ENCODE measurements at regions not wholly inside any gene's neighbourhood (a gene's known extent, or its start where the extent isn't known, plus 50 kb on each side); places are given as distances from the start of the nearest gene placed in this dataset.

DNA sequence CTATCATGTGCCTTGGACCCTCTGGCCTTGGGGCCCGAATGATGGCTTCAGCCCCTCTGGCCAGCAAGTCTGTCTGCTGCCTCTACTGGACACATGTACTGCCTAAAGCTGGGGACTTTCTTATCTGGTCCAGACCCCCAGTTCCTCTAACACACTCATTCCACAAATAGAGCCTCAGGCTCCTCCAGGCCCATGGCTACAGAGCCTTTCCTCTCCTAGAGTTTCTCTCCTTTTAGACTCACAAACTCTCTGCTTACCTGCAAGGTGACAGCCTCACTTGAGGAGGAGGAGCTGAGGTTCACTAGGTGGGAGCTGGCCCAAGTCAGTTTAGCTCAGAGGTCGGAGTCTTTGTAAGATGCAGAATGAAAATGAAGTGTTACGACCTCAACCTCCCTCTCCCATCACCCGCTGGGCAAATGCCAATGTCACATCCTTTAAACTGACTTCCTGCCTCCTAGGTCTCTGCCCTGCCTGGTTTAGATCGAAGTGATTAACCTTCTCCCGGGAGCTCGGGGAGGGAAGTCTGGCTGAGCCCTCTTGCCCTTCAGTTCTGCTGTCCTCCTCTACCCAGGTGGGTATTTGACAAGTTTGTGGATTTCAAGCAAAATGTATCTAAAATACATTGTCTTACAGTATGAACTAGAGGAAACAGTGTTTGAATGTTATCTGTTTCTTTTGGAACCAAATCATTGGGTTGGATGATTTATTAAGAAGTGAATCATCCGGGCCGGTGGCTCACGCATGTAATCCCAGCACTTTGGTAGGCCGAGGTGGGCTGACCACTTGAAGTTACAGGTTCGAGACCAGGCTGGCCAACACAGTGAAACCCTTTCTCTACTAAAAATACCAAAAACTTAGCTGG is 71.9 kb upstream of the TNS3 start:
- Histone ChIP-seq H3K4me2 (ENCODE audit: low read depth, low read length, poor library complexity, severe bottlenecking) (no peak overlapping the region), H3K79me2 (ENCODE audit: insufficient read depth, low read length) (no peaks in the 10 kb centered on the region), H3K9ac (ENCODE audit: low read length) (no peak overlapping the region)

DNA sequence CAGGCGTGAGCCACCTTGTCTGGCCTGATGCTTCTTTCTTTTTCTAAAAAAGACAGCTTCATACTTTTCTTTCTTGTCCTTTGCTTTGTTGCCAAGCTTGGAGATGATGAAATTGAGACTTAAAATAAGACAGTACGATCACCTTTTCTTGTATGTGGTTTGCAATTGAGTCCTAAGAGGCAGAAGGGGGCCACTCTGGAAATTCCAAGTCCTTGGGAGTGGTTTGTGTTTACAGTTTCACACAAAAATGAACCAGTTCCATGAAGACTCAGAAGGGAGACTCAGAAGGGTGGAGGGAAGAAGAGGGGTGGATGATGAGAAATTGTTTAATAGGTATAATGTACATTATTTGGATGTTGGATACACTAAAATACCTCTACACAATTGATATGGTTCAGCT is 70.7 kb upstream of the TNS3 start:
- no peaks in the 10 kb centered on the region for H3K9me2 ChIP-seq (replicated peaks; ENCODE audit: insufficient read depth, low read length)
- TF ChIP-seq CTCF (IDR thresholded peaks at IDR 0.05; ENCODE audit: insufficient read depth, low read length, poor library complexity, severe bottlenecking) = no peak
- TF ChIP-seq EZH2phosphoT487 (conservative IDR thresholded peaks at IDR 0.05; ENCODE audit: low read length) = no peak
- no peaks in the 10 kb centered on the region for H4K20me1 ChIP-seq (ENCODE audit: low read depth, low read length)
- H3K27me3 ChIP-seq (ENCODE audit: low read length) = no peaks in the 10 kb centered on the region
- H3K9me3 ChIP-seq (ENCODE audit: insufficient read depth, low read length) = no peaks in the 10 kb centered on the region
- H3K36me3 ChIP-seq (ENCODE audit: low read length) = no peaks in the 10 kb centered on the region
- H3K79me2 ChIP-seq (ENCODE audit: insufficient read depth, low read length) = no peaks in the 10 kb centered on the region
- H3K9ac ChIP-seq (ENCODE audit: low read length) = no peak overlapping the region
- H3K27ac ChIP-seq (ENCODE audit: low read depth, low read length) = no peak overlapping the region
- H2AFZ ChIP-seq (ENCODE audit: low read depth, low read length, severe bottlenecking) = no peak overlapping the region
- H3F3A ChIP-seq (ENCODE audit: insufficient read depth) = no peaks in the 10 kb centered on the region
- H3K4me3 ChIP-seq (ENCODE audit: insufficient read depth, low read length, poor library complexity, severe bottlenecking) = no peak overlapping the region
- no peak overlapping the region for H3K4me2 ChIP-seq (ENCODE audit: low read depth, low read length, poor library complexity, severe bottlenecking)

More for the DNA sequence above, 71.9 kb upstream of the TNS3 start:
- no peaks in the 10 kb centered on the region for H3K36me3 ChIP-seq (ENCODE audit: low read length)
- H3K9me3 ChIP-seq (ENCODE audit: insufficient read depth, low read length) = no peaks in the 10 kb centered on the region
- no peaks in the 10 kb centered on the region for H3K9me2 ChIP-seq (replicated peaks; ENCODE audit: insufficient read depth, low read length)
- TF ChIP-seq CTCF (IDR thresholded peaks at IDR 0.05; ENCODE audit: insufficient read depth, low read length, poor library complexity, severe bottlenecking) (no peak), EZH2phosphoT487 (conservative IDR thresholded peaks at IDR 0.05; ENCODE audit: low read length) (no peak)
- no peaks in the 10 kb centered on the region for H3K27me3 ChIP-seq (ENCODE audit: low read length)
- H2AFZ ChIP-seq (ENCODE audit: low read depth, low read length, severe bottlenecking) = no peak overlapping the region
- H3F3A ChIP-seq (ENCODE audit: insufficient read depth) = no peaks in the 10 kb centered on the region
- no peak overlapping the region for H3K4me3 ChIP-seq (ENCODE audit: insufficient read depth, low read length, poor library complexity, severe bottlenecking)
- no peaks in the 10 kb centered on the region for H4K20me1 ChIP-seq (ENCODE audit: low read depth, low read length)
- H3K27ac ChIP-seq (ENCODE audit: low read depth, low read length) = no peak overlapping the region

- H3K79me2 ChIP-seq (ENCODE audit: insufficient read depth, low read length) = no peaks in the 10 kb centered on the region
- H2AFZ ChIP-seq (ENCODE audit: low read depth, low read length, severe bottlenecking) = no peak overlapping the region
- no peak overlapping the region for H3K4me2 ChIP-seq (ENCODE audit: low read depth, low read length, poor library complexity, severe bottlenecking)
- H3K27ac ChIP-seq (ENCODE audit: low read depth, low read length) = no peak overlapping the region
- H3F3A ChIP-seq (ENCODE audit: insufficient read depth) = no peaks in the 10 kb centered on the region
- no peaks in the 10 kb centered on the region for H3K9me3 ChIP-seq (ENCODE audit: insufficient read depth, low read length)
- H3K9me2 ChIP-seq (replicated peaks; ENCODE audit: insufficient read depth, low read length) = no peaks in the 10 kb centered on the region
- no peak overlapping the region for H3K9ac ChIP-seq (ENCODE audit: low read length)
- TF ChIP-seq CTCF (IDR thresholded peaks at IDR 0.05; ENCODE audit: insufficient read depth, low read length, poor library complexity, severe bottlenecking) (no peak), EZH2phosphoT487 (conservative IDR thresholded peaks at IDR 0.05; ENCODE audit: low read length) (no peak)
- no peak overlapping the region for H3K4me3 ChIP-seq (ENCODE audit: insufficient read depth, low read length, poor library complexity, severe bottlenecking)
- no peaks in the 10 kb centered on the region for H4K20me1 ChIP-seq (ENCODE audit: low read depth, low read length)
- H3K36me3 ChIP-seq (ENCODE audit: low read length) = no peaks in the 10 kb centered on the region
- H3K27me3 ChIP-seq (ENCODE audit: low read length) = no peaks in the 10 kb centered on the region
Measured at GRCh38 chr7:47651355-47652317, 69.7 kb upstream of the TNS3 start.

Data from SU-DHL-6 (cell line).